ENCODE measurements at regions not wholly inside any gene's neighbourhood (a gene's known extent, or its start where the extent isn't known, plus 50 kb on each side); places are given as distances from the start of the nearest gene placed in this dataset.

DNA sequence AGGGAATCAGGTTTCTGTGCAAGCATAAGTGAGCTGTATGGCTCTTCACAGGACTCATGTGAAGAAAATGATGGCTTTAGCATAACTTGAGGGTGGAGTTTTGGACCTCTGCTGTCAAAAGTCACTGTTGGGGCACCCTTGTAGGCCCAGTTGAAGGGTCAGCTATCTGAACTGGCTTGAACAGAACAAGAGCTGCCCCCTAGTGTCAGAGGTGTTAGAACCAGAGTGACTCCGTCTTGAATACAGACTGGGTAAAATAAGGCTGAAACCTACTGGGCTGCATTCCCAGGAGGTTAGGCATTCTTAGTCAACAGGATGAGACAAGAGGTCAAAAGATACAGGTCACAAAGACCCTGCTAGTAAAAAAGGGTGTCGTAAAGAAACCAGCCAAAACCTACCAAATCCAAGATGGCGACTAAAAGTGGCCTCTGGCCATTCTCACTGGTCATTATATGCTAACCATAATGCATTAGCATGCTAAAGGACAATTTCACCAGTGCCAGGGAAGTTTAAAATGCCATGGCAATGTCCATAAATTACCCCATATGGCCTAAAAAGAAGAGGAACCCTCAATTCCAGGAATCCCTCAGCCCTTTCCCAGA, 484.0 kb upstream of the ERCC4 start:
- Histone ChIP-seq H3K9me3 (ENCODE audit: insufficient read depth, low read depth, low read length) (no peaks in the 10 kb centered on the region), H3K27me3 (ENCODE audit: insufficient read depth, low read length) (no peaks in the 10 kb centered on the region), H3K4me1 (ENCODE audit: insufficient read depth, low read length) (peaks cover 10% of the 10 kb centered on the region), H3K36me3 (ENCODE audit: insufficient read depth, low read length) (no peaks in the 10 kb centered on the region), H3K27ac (ENCODE audit: low read depth, low read length) (no peak overlapping the region), H3K4me3 (ENCODE audit: low read length) (no peak overlapping the region), H3K9ac (ENCODE audit: low read depth, low read length) (no peak overlapping the region)
- WGBS = 87% methylated on average over 3 of the region's 3 CpGs

DNA sequence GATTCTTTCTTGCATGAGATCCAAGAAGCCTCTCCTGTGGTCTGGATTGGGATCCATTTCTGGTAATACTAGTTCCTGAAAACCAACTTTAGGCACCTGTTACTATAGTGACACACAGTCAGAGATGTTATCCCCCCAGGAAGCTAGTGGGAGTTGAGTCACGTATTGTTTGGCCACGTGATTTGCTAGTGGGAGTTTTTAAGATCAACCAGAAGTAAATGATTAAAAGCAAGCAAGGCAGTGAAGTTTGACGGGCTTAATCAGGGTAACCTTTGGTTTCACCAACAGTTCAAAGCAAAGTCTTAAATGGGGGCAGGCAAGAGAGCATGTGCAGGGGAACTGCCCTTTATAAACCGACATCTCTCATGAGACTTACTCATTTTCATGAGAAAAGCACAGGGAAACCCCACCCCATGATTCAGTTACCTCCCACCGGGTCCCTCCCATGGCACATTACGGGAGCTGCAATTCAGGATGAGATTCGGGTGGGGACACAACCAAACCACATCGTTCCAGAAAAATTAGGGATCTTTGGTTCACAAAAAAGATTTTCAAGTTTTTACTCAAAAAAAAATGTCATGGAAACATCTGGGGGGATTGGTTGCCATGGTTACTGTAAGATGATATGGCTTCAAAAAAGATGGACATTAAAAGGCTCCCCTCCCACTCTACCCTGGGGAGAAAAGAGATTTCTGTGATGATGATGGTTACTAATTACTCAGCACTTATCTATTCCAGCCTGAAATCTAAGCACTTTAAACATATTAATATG, 483.1 kb upstream of the ERCC4 start:
- 87% methylated on average over 8 of the region's 8 CpGs for WGBS

DNA sequence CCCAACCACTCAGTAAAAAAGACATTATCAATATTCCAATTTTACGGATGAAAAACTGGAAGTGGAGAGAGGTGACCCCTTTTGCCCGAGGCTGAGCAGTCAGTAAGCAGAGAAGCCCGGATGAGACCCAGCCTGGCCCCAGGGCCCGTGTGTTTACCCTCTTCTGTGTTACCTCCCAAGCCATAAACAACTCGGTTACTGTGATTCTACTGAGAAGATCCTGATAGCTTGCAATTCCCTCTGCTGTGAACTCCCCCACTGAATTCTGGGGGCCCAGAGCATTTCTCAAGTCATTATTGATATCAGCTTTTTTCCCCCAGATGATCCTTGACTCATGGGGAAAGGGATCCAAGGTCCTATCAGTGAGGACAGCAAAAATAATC, 482.6 kb upstream of the ERCC4 start:
- 93% methylated on average over 5 of the region's 5 CpGs for WGBS

More for the DNA sequence above, 483.1 kb upstream of the ERCC4 start:
- no peaks in the 10 kb centered on the region for H3K36me3 ChIP-seq (ENCODE audit: insufficient read depth, low read length)
- H3K9me3 ChIP-seq (ENCODE audit: insufficient read depth, low read depth, low read length) = no peaks in the 10 kb centered on the region
- H3K4me1 ChIP-seq (ENCODE audit: insufficient read depth, low read length) = peaks cover 12% of the 10 kb centered on the region
- no peak overlapping the region for H3K27ac ChIP-seq (ENCODE audit: low read depth, low read length)
- H3K9ac ChIP-seq (ENCODE audit: low read depth, low read length) = no peak overlapping the region
- H3K27me3 ChIP-seq (ENCODE audit: insufficient read depth, low read length) = no peaks in the 10 kb centered on the region
- no peak overlapping the region for H3K4me3 ChIP-seq (ENCODE audit: low read length)

DNA sequence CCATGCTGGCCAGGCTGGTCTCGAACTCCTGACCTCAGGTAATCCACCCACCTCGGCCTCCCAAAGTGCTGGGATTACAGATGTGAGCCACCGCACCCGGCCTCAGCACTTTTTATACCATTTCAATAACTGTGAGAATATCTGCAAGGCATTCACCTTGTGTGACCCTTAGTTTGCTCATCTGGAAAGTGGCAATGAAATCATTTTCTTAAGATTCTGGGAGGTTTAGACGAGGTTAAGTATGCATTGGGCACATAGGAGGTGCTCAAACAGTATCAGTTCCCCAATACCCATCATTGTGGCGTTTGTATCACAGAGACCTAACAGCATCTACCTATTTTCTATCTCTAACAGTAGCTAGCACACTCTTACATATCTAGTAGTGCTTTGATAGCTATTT, 481.9 kb upstream of the ERCC4 start:
- H3K27ac ChIP-seq (ENCODE audit: low read depth, low read length) = no peak overlapping the region
- H3K4me1 ChIP-seq (ENCODE audit: insufficient read depth, low read length) = peaks cover 13% of the 10 kb centered on the region
- H3K9me3 ChIP-seq (ENCODE audit: insufficient read depth, low read depth, low read length) = no peaks in the 10 kb centered on the region
- no peaks in the 10 kb centered on the region for H3K27me3 ChIP-seq (ENCODE audit: insufficient read depth, low read length)
- 97% methylated on average over 6 of the region's 6 CpGs for whole genome bisulfite sequencing
- no peak overlapping the region for H3K9ac ChIP-seq (ENCODE audit: low read depth, low read length)
- no peaks in the 10 kb centered on the region for H3K36me3 ChIP-seq (ENCODE audit: insufficient read depth, low read length)
- no peak overlapping the region for H3K4me3 ChIP-seq (ENCODE audit: low read length)

More for the DNA sequence above, 482.6 kb upstream of the ERCC4 start:
- H3K27me3 ChIP-seq (ENCODE audit: insufficient read depth, low read length) = no peaks in the 10 kb centered on the region
- no peak overlapping the region for H3K27ac ChIP-seq (ENCODE audit: low read depth, low read length)
- H3K9ac ChIP-seq (ENCODE audit: low read depth, low read length) = no peak overlapping the region
- no peaks in the 10 kb centered on the region for H3K36me3 ChIP-seq (ENCODE audit: insufficient read depth, low read length)
- H3K4me3 ChIP-seq (ENCODE audit: low read length) = no peak overlapping the region
- peaks cover 13% of the 10 kb centered on the region for H3K4me1 ChIP-seq (ENCODE audit: insufficient read depth, low read length)
- no peaks in the 10 kb centered on the region for H3K9me3 ChIP-seq (ENCODE audit: insufficient read depth, low read depth, low read length)

DNA sequence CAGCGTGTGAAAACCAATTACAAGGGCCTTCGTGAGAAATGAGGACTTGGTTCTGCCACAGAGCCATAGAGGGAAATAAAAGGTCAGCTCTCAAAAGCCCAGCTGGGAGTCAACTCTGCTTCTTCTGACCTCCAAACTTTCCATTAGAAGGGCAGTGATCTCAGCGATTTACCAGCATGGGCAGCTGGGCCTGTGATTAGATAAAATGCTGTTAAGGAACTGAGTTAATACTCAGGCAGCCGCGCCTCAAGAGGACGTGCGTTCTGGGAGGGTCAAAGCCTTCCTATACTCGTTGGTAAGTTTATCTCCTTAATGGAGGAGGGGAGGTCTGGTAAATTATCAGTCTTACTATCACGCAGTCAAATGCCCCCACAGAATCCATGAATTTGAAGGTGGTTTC, 480.2 kb upstream of the ERCC4 start:
- Histone ChIP-seq H3K36me3 (ENCODE audit: insufficient read depth, low read length) (no peaks in the 10 kb centered on the region), H3K27ac (ENCODE audit: low read depth, low read length) (no peak overlapping the region), H3K9ac (ENCODE audit: low read depth, low read length) (no peak overlapping the region), H3K27me3 (ENCODE audit: insufficient read depth, low read length) (no peaks in the 10 kb centered on the region), H3K9me3 (ENCODE audit: insufficient read depth, low read depth, low read length) (no peaks in the 10 kb centered on the region), H3K4me3 (ENCODE audit: low read length) (no peak overlapping the region), H3K4me1 (ENCODE audit: insufficient read depth, low read length) (peaks cover 11% of the 10 kb centered on the region)
- WGBS = 88% methylated on average over 9 of the region's 9 CpGs

DNA sequence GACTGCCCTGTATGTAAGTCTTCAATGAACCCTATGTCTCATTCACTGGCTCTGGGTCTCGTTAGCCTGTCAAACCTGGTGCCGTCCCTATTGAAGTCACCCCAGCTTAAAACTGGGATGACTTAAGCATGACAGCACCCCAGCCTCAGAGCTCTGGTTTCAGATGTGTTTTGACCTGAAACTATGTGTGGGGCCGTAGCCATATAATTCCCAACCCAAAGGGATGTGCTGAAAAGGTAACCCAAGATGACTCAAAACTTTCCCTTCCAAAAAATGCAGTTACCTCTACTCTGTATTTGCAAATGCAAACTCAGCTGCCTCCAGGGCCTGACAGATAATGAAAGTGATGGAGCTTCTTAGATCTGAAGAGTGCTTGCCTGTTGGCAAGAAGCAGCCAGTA, 478.3 kb upstream of the ERCC4 start:
- WGBS = 93% methylated on average over 3 of the region's 3 CpGs
- no peaks in the 10 kb centered on the region for H3K9me3 ChIP-seq (ENCODE audit: insufficient read depth, low read depth, low read length)
- no peak overlapping the region for H3K4me3 ChIP-seq (ENCODE audit: low read length)
- peaks cover 5% of the 10 kb centered on the region; the same call in 1 of the 2 replicates for H3K4me1 ChIP-seq (ENCODE audit: insufficient read depth, low read length)
- H3K27me3 ChIP-seq (ENCODE audit: insufficient read depth, low read length) = no peaks in the 10 kb centered on the region
- no peaks in the 10 kb centered on the region for H3K36me3 ChIP-seq (ENCODE audit: insufficient read depth, low read length)
- no peak overlapping the region for H3K9ac ChIP-seq (ENCODE audit: low read depth, low read length)
- no peak overlapping the region for H3K27ac ChIP-seq (ENCODE audit: low read depth, low read length)

DNA sequence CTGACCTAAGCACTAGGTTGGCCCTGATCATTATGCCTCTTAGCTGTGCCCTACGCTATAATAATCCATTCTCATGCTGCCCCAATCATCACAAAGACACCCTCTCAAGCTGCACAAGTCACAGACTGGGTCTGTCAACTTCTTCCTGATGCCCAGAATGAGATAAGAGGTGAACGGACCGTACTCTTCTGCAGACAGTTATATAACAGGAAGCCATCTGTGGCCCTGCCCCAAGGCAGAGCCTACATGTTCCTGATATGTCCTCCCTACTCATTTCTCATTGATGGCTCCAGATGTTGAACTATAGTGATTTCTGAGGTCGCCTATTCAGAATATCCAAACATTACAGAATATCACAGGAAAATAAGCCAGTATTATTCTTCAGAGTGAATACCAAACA, 471.6 kb upstream of the ERCC4 start:
- Histone ChIP-seq H3K9me3 (ENCODE audit: insufficient read depth, low read depth, low read length) (no peaks in the 10 kb centered on the region), H3K4me3 (ENCODE audit: low read length) (no peak overlapping the region), H3K27ac (ENCODE audit: low read depth, low read length) (no peak overlapping the region), H3K9ac (ENCODE audit: low read depth, low read length) (no peak overlapping the region), H3K4me1 (ENCODE audit: insufficient read depth, low read length) (no peaks in the 10 kb centered on the region), H3K27me3 (ENCODE audit: insufficient read depth, low read length) (no peaks in the 10 kb centered on the region), H3K36me3 (ENCODE audit: insufficient read depth, low read length) (no peaks in the 10 kb centered on the region)
- WGBS = 95% methylated on average over 4 of the region's 4 CpGs

DNA sequence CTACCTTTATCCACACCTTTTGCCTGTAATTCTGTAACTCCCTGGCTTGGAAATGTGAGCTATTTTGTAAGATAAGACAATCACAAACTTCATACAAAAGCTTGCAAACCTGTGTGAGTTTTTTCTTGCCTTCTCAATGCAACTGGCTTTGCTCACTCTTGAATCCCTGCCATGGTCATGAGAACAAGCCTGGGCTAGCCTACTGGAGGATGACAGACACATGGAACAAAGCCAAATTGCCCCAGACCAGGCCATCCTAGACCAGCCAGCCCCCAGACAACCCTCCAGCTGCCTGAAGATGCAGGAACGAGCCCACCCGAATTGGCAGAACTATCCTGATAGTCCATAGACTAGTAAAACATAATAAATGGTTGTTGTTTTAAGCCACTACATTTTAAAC, 466.6 kb upstream of the ERCC4 start:
- WGBS = 100% methylated on average over 2 of the region's 2 CpGs
- no peaks in the 10 kb centered on the region for H3K4me1 ChIP-seq (ENCODE audit: insufficient read depth, low read length)
- H3K36me3 ChIP-seq (ENCODE audit: insufficient read depth, low read length) = no peaks in the 10 kb centered on the region
- H3K27me3 ChIP-seq (ENCODE audit: insufficient read depth, low read length) = no peaks in the 10 kb centered on the region
- H3K9me3 ChIP-seq (ENCODE audit: insufficient read depth, low read depth, low read length) = no peaks in the 10 kb centered on the region
- H3K27ac ChIP-seq (ENCODE audit: low read depth, low read length) = no peak overlapping the region
- no peak overlapping the region for H3K9ac ChIP-seq (ENCODE audit: low read depth, low read length)
- H3K4me3 ChIP-seq (ENCODE audit: low read length) = no peak overlapping the region

DNA sequence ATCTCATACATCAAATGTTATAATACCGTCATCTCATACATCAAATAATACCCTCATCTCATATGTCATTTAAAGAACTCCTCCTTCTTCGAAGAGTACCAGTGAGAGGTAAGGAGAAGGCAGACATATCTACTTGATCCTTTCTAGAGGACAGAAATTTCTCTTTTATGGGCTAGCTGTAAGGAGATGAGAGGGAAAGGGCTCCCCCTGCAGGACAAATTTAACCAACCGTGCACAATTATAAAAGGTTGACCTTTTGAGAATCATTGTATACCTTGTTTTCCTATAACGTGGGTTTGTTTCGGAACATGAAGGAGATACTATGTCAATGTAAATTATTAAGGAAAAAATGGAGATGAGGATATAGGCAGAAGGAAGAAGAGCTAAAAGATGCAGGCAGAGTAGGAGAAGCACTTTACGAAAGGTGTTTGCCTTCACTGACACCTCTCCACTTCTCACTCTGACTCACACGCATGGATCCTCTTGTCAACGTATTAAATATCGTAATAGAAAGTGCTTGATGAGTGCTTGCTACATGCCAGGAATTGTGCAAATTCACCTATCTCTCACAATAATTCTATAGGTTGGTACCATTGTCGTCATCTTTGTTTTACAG, 465.9 kb upstream of the ERCC4 start:
- no peaks in the 10 kb centered on the region for H3K9me3 ChIP-seq (ENCODE audit: insufficient read depth, low read depth, low read length)
- H3K36me3 ChIP-seq (ENCODE audit: insufficient read depth, low read length) = no peaks in the 10 kb centered on the region
- H3K27ac ChIP-seq (ENCODE audit: low read depth, low read length) = no peak overlapping the region
- H3K4me3 ChIP-seq (ENCODE audit: low read length) = no peak overlapping the region
- 79% methylated on average over 9 of the region's 10 CpGs for WGBS
- no peaks in the 10 kb centered on the region for H3K27me3 ChIP-seq (ENCODE audit: insufficient read depth, low read length)
- H3K4me1 ChIP-seq (ENCODE audit: insufficient read depth, low read length) = no peaks in the 10 kb centered on the region
- H3K9ac ChIP-seq (ENCODE audit: low read depth, low read length) = no peak overlapping the region

DNA sequence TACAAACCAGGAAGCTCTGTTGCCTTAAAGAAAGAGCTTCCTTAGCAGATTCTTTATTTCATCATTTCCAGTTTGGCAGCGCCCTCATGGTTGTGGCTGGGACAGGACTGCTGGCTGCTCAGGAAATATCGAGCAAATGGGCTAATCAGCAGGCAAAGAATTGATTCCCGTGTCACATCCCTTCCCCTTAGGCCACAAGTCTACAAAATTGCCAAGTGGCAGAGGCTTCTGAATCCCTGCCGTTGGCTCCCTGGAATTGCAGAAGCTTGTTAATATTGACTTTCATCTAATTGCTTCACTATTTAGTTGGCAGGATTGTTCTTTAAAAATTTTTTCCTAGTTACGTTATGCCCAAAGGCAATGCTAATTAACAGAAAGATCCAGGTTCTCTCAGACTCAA, 456.3 kb upstream of the ERCC4 start:
- H3K9ac ChIP-seq (ENCODE audit: low read depth, low read length) = no peak overlapping the region
- H3K4me3 ChIP-seq (ENCODE audit: low read length) = no peak overlapping the region
- H3K36me3 ChIP-seq (ENCODE audit: insufficient read depth, low read length) = no peaks in the 10 kb centered on the region
- H3K4me1 ChIP-seq (ENCODE audit: insufficient read depth, low read length) = no peaks in the 10 kb centered on the region
- H3K27ac ChIP-seq (ENCODE audit: low read depth, low read length) = no peak overlapping the region
- H3K27me3 ChIP-seq (ENCODE audit: insufficient read depth, low read length) = no peaks in the 10 kb centered on the region
- no peaks in the 10 kb centered on the region for H3K9me3 ChIP-seq (ENCODE audit: insufficient read depth, low read depth, low read length)
- 93% methylated on average over 5 of the region's 5 CpGs for WGBS

DNA sequence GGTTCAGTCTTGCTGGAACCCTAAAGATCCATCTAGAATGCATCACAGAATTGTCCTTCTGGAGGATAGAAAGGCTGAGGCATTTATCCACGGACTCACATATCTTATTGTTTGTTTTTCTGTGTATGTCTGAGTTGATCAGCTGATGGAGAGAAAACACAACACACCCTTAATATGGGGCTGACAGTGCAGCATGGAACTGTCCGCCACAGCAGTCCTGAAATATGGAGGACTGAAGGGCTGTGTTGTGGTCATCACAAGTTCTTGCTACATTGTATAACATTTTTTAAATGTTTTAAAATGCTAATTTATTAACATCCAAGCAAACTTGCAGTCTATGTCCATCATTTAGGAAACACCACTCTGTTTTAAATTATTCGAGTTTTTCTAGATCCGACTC, 448.9 kb upstream of the ERCC4 start:
- no peak overlapping the region for H3K9ac ChIP-seq (ENCODE audit: low read depth, low read length)
- H3K9me3 ChIP-seq (ENCODE audit: insufficient read depth, low read depth, low read length) = peaks cover 7% of the 10 kb centered on the region; the same call in 1 of the 2 replicates
- no peaks in the 10 kb centered on the region for H3K4me1 ChIP-seq (ENCODE audit: insufficient read depth, low read length)
- no peak overlapping the region for H3K4me3 ChIP-seq (ENCODE audit: low read length)
- H3K36me3 ChIP-seq (ENCODE audit: insufficient read depth, low read length) = no peaks in the 10 kb centered on the region
- WGBS = 94% methylated on average over 2 of the region's 4 CpGs
- H3K27ac ChIP-seq (ENCODE audit: low read depth, low read length) = no peak overlapping the region
- no peaks in the 10 kb centered on the region for H3K27me3 ChIP-seq (ENCODE audit: insufficient read depth, low read length)

Measured in HUES64 (cell line).